Psoas muscle (tissue), 7 donors: ENCODE measurements at regions not wholly inside any gene's neighbourhood (a gene's known extent, or its start where the extent isn't known, plus 50 kb on each side); places are given as distances from the start of the nearest gene placed in this dataset.

Experiments used
- ATAC-seq, 4 donors: fragments of 200-7000 bp; cut with Tn5 transposase; one replicate each; pipeline ENCODE4 v1.9.1; 2020; ENCODE audit warnings: moderate library complexity in 3 of 4, mild to moderate bottlenecking in 2 of 4
- DNase-seq, 2 donors: peaks; one replicate each; pipeline ENCODE4 v3.0.0-alpha.2; 2020
- H3K27ac ChIP-seq: fragments of 200-600 bp; one replicate; pipeline ENCODE4 v1.8.0; 2022
- H3K27me3 ChIP-seq, 3 donors: fragments of 200-600 bp in 1 of 3; one replicate each; pipeline versions ENCODE4 v1.6.1 to v1.8.0; 2013 to 2022; ENCODE audit warnings: low read length in 2 of 3, mild to moderate bottlenecking in 2 of 3, moderate library complexity in 1 of 3; ENCODE audit not compliant: insufficient read depth in 3 of 3
- H3K36me3 ChIP-seq, 2 donors: fragments of 200-600 bp in 1 of 2; one replicate each; pipeline versions ENCODE4 v1.6.1 to v1.8.0; 2013 to 2022; ENCODE audit warnings: low read depth in 1 of 2, mild to moderate bottlenecking in 1 of 2, moderate library complexity in 1 of 2; ENCODE audit not compliant: insufficient read depth in 1 of 2
- H3K4me1 ChIP-seq: fragments of 200-600 bp; one replicate; pipeline ENCODE4 v1.8.0; 2022
- H3K4me3 ChIP-seq: fragments of 200-600 bp; one replicate; pipeline ENCODE4 v1.8.0; 2022; ENCODE audit warnings: mild to moderate bottlenecking
- H3K9me3 ChIP-seq: fragments of 200-600 bp; one replicate; pipeline ENCODE4 v1.8.0; 2022
- CTCF ChIP-seq: fragments of 200-600 bp; IDR thresholded peaks from one replicate; pipeline ENCODE4 v1.8.0; 2022; ENCODE audit warnings: antibody characterized with exemption
- WGBS, 3 donors: extraction: QIAGEN DNeasy Blood & Tissue Kit; methylation state at CpG; one replicate each; pipeline versions ENCODE4 v1.1.6 to v1.1.7; 2013; 5-methylcytosine and 5-hydroxymethylcytosine counted together
- intact Hi-C, 2 donors: fragments of 100-400 bp; cut with DNase I; formaldehyde crosslinking; loops; one replicate each; pipeline versions ENCODE4 v1.11.0 to v1.14.2; 2022
- donor health status: healthy with polysubstance abuse.
- donor health status: DM: no; HTN: no; CAD: no; lungs with moderate emphysema.
- donor health status: Bipolar disorder and iron deficiency.
- donor health status: healthy.
- donor health status: DM: yes; HTN: yes; CAD: no.
- donor health status: DM: no; HTN: no; CAD: no.
- donor health status: DM: yes; HTN: yes; CAD: no.

GRCh38 chr20:7654231-7654630, 286.0 kb downstream of the HAO1 start:
- no peak for ATAC-seq
- Histone ChIP-seq H3K9me3 (no peaks in the 10 kb centered on the region), H3K4me1 (no peaks in the 10 kb centered on the region), H3K4me3 (no peak overlapping the region), H3K27me3 (no peaks in the 10 kb centered on the region), H3K36me3 (no peaks in the 10 kb centered on the region), H3K27ac (no peak overlapping the region)
- DNase-seq = no peak
- intact Hi-C loops = no loop called here
- TF ChIP-seq CTCF = no peak

- no peak for TF ChIP-seq CTCF
- WGBS, 3 donors = 59 to 69% (median 67%) methylated on average over 4 of the region's 4 CpGs
Observed at GRCh38 chr20:7656687-7657467, 283.4 kb downstream of the HAO1 start.

DNA sequence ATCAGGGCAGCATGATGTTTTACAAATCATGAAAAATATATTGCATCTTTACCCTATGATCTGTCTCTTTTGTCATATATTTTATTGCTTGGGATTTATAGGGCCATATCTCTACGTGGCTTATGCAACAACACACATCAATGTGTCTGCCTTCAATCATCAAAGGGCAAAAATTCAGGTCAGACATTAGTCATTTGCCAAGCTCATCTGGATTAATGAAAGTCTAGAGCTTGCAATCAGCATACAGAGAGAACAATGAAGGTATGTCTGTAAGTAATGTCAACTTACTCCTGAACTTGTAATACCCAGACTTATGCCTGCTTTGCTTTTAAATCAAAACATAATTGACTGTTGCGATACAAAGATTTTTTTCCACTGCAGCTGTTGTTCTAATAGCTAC, 282.7 kb downstream of the HAO1 start:
- 53 to 58% (median 55%) methylated on average over 2 of the region's 2 CpGs for WGBS, 3 donors
- Histone ChIP-seq H3K36me3 (no peaks in the 10 kb centered on the region), H3K27ac (no peak overlapping the region), H3K9me3 (no peaks in the 10 kb centered on the region), H3K4me3 (no peak overlapping the region), H3K27me3 (no peaks in the 10 kb centered on the region), H3K4me1 (no peaks in the 10 kb centered on the region)
- TF ChIP-seq CTCF = no peak
- intact Hi-C loops = no loop called here
- ATAC-seq = no peak
- DNase-seq = no peak

More at GRCh38 chr20:7656687-7657467, 283.4 kb downstream of the HAO1 start:
- H3K4me1 ChIP-seq = no peaks in the 10 kb centered on the region
- no peak for DNase-seq
- no peak overlapping the region for H3K27ac ChIP-seq
- H3K27me3 ChIP-seq = no peaks in the 10 kb centered on the region
- no peak for ATAC-seq
- no peaks in the 10 kb centered on the region for H3K9me3 ChIP-seq
- no peak overlapping the region for H3K4me3 ChIP-seq
- intact Hi-C loops = no loop called here
- no peaks in the 10 kb centered on the region for H3K36me3 ChIP-seq

- Histone ChIP-seq H3K27ac (no peak overlapping the region), H3K4me3 (no peak overlapping the region), H3K4me1 (no peaks in the 10 kb centered on the region), H3K27me3 (no peaks in the 10 kb centered on the region), H3K9me3 (no peaks in the 10 kb centered on the region), H3K36me3 (no peaks in the 10 kb centered on the region)
- intact Hi-C loops = no loop called here
- 80 to 87% (median 81%) methylated on average over 3 of the region's 3 CpGs for WGBS, 3 donors
- TF ChIP-seq CTCF = no peak
- ATAC-seq (no peak), DNase-seq (no peak)
Observed at GRCh38 chr20:7660165-7660564, 280.1 kb downstream of the HAO1 start.

- TF ChIP-seq CTCF = no peak
- H3K4me1 ChIP-seq = no peaks in the 10 kb centered on the region
- H3K4me3 ChIP-seq = no peak overlapping the region
- 23 to 49% (median 30%) methylated on average over 2 of the region's 2 CpGs for WGBS, 3 donors
- ATAC-seq (no peak), DNase-seq (no peak)
- H3K27me3 ChIP-seq = no peaks in the 10 kb centered on the region
- no peaks in the 10 kb centered on the region for H3K9me3 ChIP-seq
- H3K36me3 ChIP-seq = no peaks in the 10 kb centered on the region
- no peak overlapping the region for H3K27ac ChIP-seq
- intact Hi-C loops = no loop called here
Observed at GRCh38 chr20:7665376-7665775, 274.9 kb downstream of the HAO1 start.
